Immature natural killer cell (primary cell): ENCODE measurements at regions not wholly inside any gene's neighbourhood (a gene's known extent, or its start where the extent isn't known, plus 50 kb on each side); places are given as distances from the start of the nearest gene placed in this dataset.
"Not testable (repeated sequence)": the region's sequence is repeated elsewhere in the genome, so short reads cannot be mapped to it uniquely, and the experiment has no call there.

Source experiments
- DNase-seq, 3 donors: peaks; one replicate each; pipeline ENCODE4 v3.0.0; 2022; ENCODE audit warnings: mixed read lengths in 1 of 3
- H3K27ac Mint-ChIP-seq, 6 donors: one replicate each; pipeline ENCODE4 v1.8.0; 2020; ENCODE audit warnings: mixed read lengths in 6 of 6, mild to moderate bottlenecking in 5 of 6, inconsistent platforms in 4 of 6, moderate library complexity in 3 of 6
- H3K27me3 Mint-ChIP-seq, 3 donors: one replicate each; pipeline ENCODE4 v1.8.0; 2020 to 2021; ENCODE audit warnings: low read depth in 3 of 3, mild to moderate bottlenecking in 3 of 3, mixed read lengths in 3 of 3, moderate library complexity in 3 of 3, inconsistent platforms in 1 of 3
- H3K36me3 Mint-ChIP-seq, 3 donors: one replicate each; pipeline ENCODE4 v1.8.0; 2020; ENCODE audit warnings: mixed read lengths in 3 of 3, inconsistent platforms in 2 of 3, mild to moderate bottlenecking in 2 of 3
- H3K4me1 Mint-ChIP-seq, 2 donors: one replicate each; pipeline ENCODE4 v1.8.0; 2020; ENCODE audit warnings: inconsistent platforms in 2 of 2, mild to moderate bottlenecking in 2 of 2, mixed read lengths in 2 of 2, moderate library complexity in 1 of 2
- H3K4me3 Mint-ChIP-seq, 5 donors: one replicate each; pipeline ENCODE4 v1.8.0; 2020; ENCODE audit warnings: mild to moderate bottlenecking in 5 of 5, mixed read lengths in 5 of 5, inconsistent platforms in 3 of 5, moderate library complexity in 3 of 5
- H3K9me3 Mint-ChIP-seq, 6 donors: one replicate each; pipeline ENCODE4 v1.8.0; 2020; ENCODE audit warnings: mild to moderate bottlenecking in 6 of 6, mixed read lengths in 6 of 6, inconsistent platforms in 4 of 6, moderate library complexity in 3 of 6

DNA sequence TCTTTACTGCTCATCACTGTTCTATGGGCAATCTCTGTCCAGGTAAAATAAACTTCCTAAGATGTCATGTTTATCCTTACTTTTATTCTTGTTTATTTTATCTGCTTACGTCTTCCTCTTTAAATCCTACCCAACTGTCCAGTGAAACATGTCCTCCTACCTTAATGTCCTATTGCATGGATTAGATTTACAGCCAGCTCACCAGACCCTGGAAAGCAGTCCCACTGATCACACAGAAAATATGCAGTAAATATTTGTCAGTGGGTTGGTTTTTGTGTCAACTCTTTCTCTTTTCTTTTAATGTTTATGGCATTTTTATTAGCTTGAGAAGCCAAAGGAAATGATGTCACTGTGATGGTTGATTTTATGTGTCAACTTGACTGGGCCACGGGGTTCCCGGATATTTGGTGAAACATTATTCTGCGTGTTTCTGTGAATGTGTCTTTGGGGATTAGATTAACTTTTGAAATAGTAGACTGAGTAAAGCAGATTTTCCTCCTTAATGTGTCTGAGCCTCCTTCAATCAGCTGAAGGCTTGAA is 258.3 kb downstream of the SRGAP2C start:
- no peaks in the 10 kb centered on the region for H3K36me3 Mint-ChIP-seq
- no peaks in the 10 kb centered on the region for H3K4me1 Mint-ChIP-seq
- no peak for DNase-seq
- peaks cover 0 to 3% (median 0%) of the 10 kb centered on the region in 6 donors for H3K9me3 Mint-ChIP-seq
- H3K4me3 Mint-ChIP-seq = no peak overlapping the region
- H3K27me3 Mint-ChIP-seq = no peaks in the 10 kb centered on the region
- no peak overlapping the region for H3K27ac Mint-ChIP-seq

DNA sequence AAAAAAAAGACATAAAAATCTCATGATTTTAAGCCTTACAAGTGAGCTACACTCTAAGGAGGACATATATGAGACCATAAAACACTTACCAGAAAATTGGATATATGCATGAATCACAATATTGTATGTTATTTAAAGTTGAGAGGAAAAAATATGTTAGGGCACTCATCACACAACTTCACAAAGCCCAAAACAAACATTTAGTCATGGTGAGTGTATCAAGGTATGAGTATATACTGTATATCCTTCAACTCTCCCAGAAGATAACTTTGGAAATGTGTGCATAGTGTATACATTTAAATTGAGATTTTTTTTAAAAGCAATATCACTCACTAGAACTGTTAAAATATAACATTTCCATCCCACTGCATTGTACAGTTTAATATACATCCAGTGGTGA is 259.3 kb downstream of the SRGAP2C start:
- H3K27ac Mint-ChIP-seq = no peak overlapping the region
- H3K4me3 Mint-ChIP-seq = no peak overlapping the region
- H3K27me3 Mint-ChIP-seq = no peaks in the 10 kb centered on the region
- DNase-seq = no peak
- no peaks in the 10 kb centered on the region for H3K4me1 Mint-ChIP-seq
- H3K36me3 Mint-ChIP-seq = no peaks in the 10 kb centered on the region
- peaks cover 0 to 3% (median 0%) of the 10 kb centered on the region in 6 donors for H3K9me3 Mint-ChIP-seq

DNA sequence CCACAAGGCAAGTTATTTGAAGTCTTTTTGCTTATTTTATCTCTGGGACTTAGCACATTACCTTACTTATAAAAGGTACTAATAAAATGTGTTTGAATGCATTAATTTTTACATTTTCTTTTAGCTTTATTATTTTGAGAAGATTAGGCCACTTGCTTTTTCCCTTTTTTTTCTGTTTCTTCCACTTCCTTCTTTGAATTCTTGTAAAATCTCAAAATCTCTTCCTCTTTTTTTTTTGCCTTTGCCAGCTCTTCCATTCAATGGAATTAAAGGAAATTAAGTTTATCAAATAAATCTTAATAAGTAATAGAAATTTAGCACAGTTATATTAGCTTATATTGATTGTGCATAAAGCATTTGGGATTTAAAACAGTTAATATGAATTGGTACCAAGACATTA is 260.9 kb downstream of the SRGAP2C start:
- DNase-seq = no peak
- H3K9me3 Mint-ChIP-seq = peaks cover 0 to 2% (median 0%) of the 10 kb centered on the region in 6 donors
- no peaks in the 10 kb centered on the region for H3K36me3 Mint-ChIP-seq
- no peaks in the 10 kb centered on the region for H3K27me3 Mint-ChIP-seq
- H3K4me3 Mint-ChIP-seq = no peak overlapping the region
- H3K4me1 Mint-ChIP-seq = no peaks in the 10 kb centered on the region
- no peak overlapping the region for H3K27ac Mint-ChIP-seq

DNA sequence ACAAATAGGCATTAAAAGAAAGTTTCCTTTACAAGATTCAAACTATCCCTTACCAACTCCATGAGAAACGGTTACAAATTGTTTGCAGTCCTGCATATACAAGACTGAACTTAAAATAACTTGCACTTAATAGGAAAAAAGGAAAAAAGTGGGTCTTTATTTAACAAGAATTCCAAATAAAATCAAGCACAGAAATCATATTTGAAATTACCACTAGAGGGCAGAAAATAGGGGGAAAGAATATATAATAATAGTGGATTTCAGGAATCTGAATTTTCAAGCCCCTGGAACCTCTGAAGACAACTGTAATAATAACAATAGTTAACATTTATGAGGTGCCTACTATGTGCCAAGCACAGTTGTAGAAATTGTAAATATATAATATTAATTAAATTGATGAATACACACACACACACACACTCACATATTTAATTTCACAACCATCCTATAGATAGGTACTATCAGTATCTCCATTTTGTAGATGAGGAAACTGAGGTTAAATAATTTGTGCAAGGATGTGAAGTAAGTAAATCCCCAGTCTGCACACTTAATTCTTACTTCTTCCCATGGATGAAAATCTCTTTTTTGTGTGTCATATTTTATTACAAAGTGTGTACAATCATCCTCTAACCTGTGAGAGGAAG is 262.6 kb downstream of the SRGAP2C start:
- H3K27ac Mint-ChIP-seq, H3K27me3 Mint-ChIP-seq, H3K9me3 Mint-ChIP-seq, H3K36me3 Mint-ChIP-seq, H3K4me1 Mint-ChIP-seq, DNase-seq, H3K4me3 Mint-ChIP-seq: not testable (repeated sequence)

DNA sequence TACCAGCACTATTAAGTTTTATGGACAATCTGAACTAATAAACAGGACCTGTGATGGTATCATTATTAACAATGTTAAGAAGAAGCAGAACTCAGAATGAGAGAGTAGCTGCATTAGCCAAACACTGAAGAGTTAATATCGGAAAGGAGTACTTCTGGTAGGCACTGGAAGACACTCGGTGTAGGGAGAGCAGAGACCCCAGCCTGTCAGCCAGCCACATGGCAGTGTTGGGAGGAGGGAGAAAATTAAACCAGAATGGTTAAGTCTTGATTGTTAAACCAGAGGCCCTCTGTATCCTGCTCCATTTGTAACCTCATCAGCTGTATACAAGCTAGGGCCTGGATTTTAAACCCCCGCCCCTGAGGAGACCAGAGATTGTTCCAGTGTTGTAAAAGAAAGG is 263.3 kb downstream of the SRGAP2C start:
- H3K27me3 Mint-ChIP-seq, H3K4me3 Mint-ChIP-seq, H3K9me3 Mint-ChIP-seq, H3K27ac Mint-ChIP-seq, H3K4me1 Mint-ChIP-seq, H3K36me3 Mint-ChIP-seq, DNase-seq: not testable (repeated sequence)

DNA sequence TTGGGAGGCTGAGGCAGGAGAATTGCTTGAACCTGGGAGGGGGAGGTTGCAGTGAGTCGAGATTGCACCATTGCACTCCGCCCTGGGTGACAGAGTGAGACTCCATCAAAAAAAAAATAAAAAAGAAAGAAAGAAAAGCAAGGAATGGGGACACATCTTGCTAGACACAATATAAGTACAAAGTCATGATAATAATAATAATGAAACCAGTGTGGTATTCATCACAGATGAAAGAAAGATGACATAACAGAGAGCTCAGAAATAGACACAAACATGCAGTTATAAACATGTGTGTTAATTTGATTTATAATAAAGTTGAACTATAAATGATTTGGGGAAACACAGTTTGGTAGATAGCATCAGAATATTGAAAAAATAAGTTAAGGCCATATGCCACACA is 264.1 kb downstream of the SRGAP2C start:
- peaks cover 0 to 5% (median under 1%) of the 10 kb centered on the region in 6 donors for H3K9me3 Mint-ChIP-seq
- H3K27me3 Mint-ChIP-seq = peaks cover 0 to 2% (median 2%) of the 10 kb centered on the region in 3 donors
- H3K4me3 Mint-ChIP-seq = no peak overlapping the region
- no peak overlapping the region for H3K27ac Mint-ChIP-seq
- H3K4me1 Mint-ChIP-seq = no peaks in the 10 kb centered on the region
- no peak for DNase-seq
- H3K36me3 Mint-ChIP-seq = no peaks in the 10 kb centered on the region

DNA sequence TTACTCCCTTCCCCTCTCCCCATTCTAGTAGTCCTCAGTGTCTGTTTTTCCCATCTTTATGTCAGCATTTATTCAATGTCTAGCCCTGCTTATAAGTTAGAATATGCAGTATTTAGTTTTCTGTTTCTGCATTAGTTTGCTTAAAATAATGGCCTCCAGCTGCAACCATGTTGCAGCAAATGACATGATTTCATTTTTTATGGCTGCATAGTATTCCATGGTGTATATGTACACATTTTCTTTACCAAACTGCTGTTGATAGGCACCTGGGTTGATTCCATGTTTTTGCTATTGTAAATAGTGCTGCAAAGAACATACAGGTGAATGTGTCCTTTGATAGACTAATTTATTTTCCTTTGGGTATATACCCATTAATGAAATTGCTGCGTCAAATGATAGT is 267.7 kb downstream of the SRGAP2C start:
- Mint-ChIP-seq H3K27ac (no peak overlapping the region), H3K4me3 (no peak overlapping the region), H3K36me3 (peaks cover 0 to 4% (median 0%) of the 10 kb centered on the region in 3 donors), H3K27me3 (peaks cover 2 to 6% (median 4%) of the 10 kb centered on the region in 3 donors), H3K9me3 (peaks cover 0 to 5% (median under 1%) of the 10 kb centered on the region in 6 donors), H3K4me1 (no peaks in the 10 kb centered on the region)
- no peak for DNase-seq

DNA sequence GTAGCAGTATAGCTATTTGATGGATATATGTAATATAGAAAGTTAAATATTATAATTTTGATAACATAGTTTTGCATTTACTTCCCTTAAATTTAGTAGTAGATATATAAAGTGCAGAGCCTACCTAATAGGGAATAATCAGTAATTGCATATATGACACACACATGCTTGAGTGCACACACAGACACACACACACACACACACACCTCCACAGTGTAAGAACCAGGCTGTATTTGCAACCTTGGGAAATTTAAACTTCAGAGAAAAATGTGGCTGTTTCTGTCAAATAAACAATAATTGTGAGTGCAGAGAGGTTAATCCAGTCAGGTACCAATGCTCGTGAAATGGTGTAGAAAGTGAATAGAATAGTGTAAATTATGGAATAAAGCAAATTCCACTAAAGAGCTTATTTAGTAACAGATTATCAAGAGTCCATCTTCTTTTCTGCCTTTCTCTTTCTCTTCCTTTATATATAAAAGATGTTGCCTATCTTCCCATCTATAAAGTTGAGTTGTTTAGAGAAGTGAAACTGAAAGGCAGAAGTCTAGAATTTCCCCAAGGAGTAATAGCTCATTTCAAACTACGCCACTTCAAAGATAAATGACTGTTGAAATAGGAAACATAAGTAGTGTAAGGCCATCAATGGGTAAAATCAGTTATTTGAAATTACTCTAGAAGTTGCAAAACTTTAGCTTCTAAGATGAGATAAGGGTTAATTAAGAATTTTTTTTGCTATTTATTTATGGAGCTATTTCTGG is 273.7 kb downstream of the SRGAP2C start:
- Mint-ChIP-seq H3K9me3 (no peaks in the 10 kb centered on the region), H3K4me3 (peak overlapping the region in 3 of 5 donors; percentile 27 to 77 (median 40)), H3K36me3 (peaks cover 0 to 4% (median 0%) of the 10 kb centered on the region in 3 donors), H3K4me1 (peaks cover 0 to 6% of the 10 kb centered on the region in 2 donors), H3K27ac (peak overlapping the region in 1 of 6 donors; percentile 28), H3K27me3 (peaks cover 2 to 7% (median 5%) of the 10 kb centered on the region in 3 donors)
- DNase-seq = peak in 1 of 3 donors; percentile 6

DNA sequence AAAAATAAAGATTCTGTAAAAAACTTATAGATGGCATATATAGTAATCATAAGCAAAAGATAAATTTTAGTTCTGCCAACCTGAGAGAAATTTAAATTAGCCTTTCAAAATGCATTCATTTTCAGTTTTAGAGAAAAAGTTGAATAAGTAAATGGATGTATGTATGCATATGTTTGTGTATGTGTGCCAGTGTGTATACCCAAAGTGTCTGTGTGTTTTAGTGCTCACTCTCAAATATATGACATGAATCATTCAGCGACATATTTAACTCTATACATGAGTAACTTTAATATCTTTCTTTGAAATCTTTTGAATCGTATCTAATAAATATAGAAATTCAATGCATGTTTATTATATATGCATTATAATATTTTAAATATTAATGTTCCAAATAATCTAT is 274.5 kb downstream of the SRGAP2C start:
- no peak overlapping the region for H3K27ac Mint-ChIP-seq
- peaks cover 0 to 1% (median 0%) of the 10 kb centered on the region in 3 donors for H3K36me3 Mint-ChIP-seq
- DNase-seq = no peak
- H3K4me1 Mint-ChIP-seq = peaks cover 0 to 6% of the 10 kb centered on the region in 2 donors
- peak overlapping the region in 1 of 5 donors; percentile 30 for H3K4me3 Mint-ChIP-seq
- no peaks in the 10 kb centered on the region for H3K9me3 Mint-ChIP-seq
- peaks cover 0 to 6% (median 5%) of the 10 kb centered on the region in 3 donors for H3K27me3 Mint-ChIP-seq

DNA sequence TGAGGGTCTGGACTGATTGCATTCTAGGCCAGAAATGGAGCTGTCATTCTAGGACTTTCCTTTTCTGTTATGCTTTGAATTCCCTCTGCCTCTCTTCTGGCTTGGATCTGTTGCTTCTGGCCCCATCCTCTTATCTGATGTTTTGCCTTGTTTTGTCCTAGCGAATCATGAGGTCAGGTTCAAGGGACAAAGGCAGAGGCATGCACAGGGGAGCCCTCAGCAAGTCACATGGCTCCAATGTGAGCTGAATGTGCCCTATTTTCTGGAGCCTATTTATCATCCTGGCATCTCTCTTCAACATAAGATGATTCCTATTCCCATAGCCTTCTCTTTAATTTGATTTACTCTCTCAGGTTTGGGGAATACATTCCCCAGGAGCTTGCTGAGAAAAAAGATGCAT is 284.6 kb downstream of the SRGAP2C start:
- not testable (repeated sequence) for H3K9me3 Mint-ChIP-seq, DNase-seq, H3K36me3 Mint-ChIP-seq, H3K4me3 Mint-ChIP-seq, H3K4me1 Mint-ChIP-seq, H3K27ac Mint-ChIP-seq, H3K27me3 Mint-ChIP-seq

DNA sequence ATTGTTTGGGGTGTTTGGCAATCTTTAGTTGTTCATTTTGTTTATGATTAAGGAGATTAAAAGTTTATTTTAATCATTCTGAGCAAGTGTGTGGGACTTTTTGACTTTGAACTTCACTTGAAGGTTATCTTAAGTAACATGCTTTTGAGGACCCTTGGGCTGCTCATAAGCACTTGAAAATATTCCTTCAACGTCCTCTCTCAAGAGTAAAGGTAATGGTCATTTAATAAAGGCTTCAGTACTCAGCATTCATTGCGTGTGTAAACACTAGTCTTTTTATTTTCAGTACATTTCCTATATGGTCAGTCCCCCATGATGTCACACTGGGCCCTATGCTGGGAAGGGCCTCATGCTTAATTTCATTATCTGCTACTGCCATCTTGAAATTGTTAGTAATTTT is 285.6 kb downstream of the SRGAP2C start:
- H3K9me3 Mint-ChIP-seq, H3K27me3 Mint-ChIP-seq, H3K27ac Mint-ChIP-seq: not testable (repeated sequence)

DNA sequence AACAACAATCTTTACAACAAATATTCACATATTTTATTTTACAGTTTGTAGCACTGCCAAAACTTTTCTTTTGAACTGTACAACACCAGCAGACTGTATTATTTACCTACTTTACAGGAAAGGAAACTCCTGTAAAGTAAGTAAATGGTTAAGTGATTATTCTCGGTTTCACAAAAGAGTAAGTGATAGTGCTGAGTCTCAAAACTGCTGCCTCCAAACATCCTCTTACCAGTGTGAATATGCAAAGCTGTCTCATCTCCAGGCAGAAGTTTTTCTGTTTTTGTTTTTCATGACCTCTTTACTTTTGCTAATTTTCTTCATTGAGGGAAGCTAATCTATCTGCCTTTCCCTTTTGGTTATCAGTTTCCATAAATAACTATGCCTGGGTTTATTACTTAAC is 286.7 kb downstream of the SRGAP2C start:
- H3K36me3 Mint-ChIP-seq = peaks cover 0 to 4% (median 3%) of the 10 kb centered on the region in 3 donors
- H3K4me1 Mint-ChIP-seq = no peaks in the 10 kb centered on the region
- DNase-seq = no peak
- H3K27me3 Mint-ChIP-seq = peaks cover 0 to 4% (median 1%) of the 10 kb centered on the region in 3 donors
- no peak overlapping the region for H3K27ac Mint-ChIP-seq
- peaks cover 0 to 5% (median 0%) of the 10 kb centered on the region in 6 donors for H3K9me3 Mint-ChIP-seq
- no peak overlapping the region for H3K4me3 Mint-ChIP-seq

More for the DNA sequence above, 285.6 kb downstream of the SRGAP2C start:
- not testable (repeated sequence) for H3K36me3 Mint-ChIP-seq, H3K4me3 Mint-ChIP-seq, H3K4me1 Mint-ChIP-seq, DNase-seq

DNA sequence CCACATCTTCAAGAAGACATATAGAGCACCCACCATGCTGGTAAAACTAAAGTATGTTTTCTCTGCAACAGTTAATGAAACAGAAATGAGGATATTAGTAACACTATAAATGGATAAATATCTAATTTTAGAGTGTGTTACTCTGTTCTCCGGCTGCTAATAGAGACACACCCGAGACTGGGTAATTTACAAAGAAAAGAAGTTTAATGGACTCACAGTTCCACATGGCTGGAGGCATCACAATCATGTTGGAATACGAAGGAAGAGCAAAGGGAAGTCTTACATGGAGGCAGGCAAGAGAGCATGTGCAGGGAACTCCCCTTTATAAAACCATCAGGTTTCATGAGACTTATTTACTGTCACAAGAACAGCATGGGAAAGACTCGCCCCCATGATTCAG is 287.2 kb downstream of the SRGAP2C start:
- no peak overlapping the region for H3K27ac Mint-ChIP-seq
- H3K9me3 Mint-ChIP-seq = peaks cover 0 to 5% (median 0%) of the 10 kb centered on the region in 6 donors
- no peaks in the 10 kb centered on the region for H3K4me1 Mint-ChIP-seq

DNA sequence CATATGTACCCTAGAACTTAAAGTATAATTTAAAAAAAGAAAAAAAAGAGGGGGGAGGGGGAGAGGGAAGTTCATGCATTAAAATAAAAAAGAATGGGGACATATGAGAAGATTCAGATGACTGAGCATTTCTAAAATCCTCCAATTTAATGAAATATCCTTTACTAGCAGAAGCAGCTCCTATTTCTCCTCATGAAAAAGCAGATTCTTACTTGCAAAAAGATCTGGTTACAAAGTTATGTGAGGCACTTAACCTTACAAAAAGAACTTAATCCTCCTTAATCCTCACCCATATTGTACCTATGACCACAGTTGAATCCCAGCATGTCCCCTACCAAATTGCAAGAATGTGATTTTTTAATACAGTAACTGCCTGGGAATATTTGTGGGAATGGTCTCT is 298.5 kb downstream of the SRGAP2C start:
- Mint-ChIP-seq H3K27me3 (peaks cover 0 to 5% (median 3%) of the 10 kb centered on the region in 3 donors), H3K27ac (no peak overlapping the region), H3K36me3 (no peaks in the 10 kb centered on the region), H3K4me3 (no peak overlapping the region), H3K9me3 (peaks cover 0 to 4% (median under 1%) of the 10 kb centered on the region in 6 donors), H3K4me1 (peaks cover 0 to 3% of the 10 kb centered on the region in 2 donors)
- no peak for DNase-seq

More for the DNA sequence above, 287.2 kb downstream of the SRGAP2C start:
- Mint-ChIP-seq H3K4me3 (no peak overlapping the region), H3K27me3 (peaks cover 0 to 4% (median 1%) of the 10 kb centered on the region in 3 donors), H3K36me3 (peaks cover 0 to 4% (median 4%) of the 10 kb centered on the region in 3 donors)
- no peak for DNase-seq
